Esophagus squamous epithelium (tissue), 5 donors: ENCODE measurements at regions not wholly inside any gene's neighbourhood (a gene's known extent, or its start where the extent isn't known, plus 50 kb on each side); places are given as distances from the start of the nearest gene placed in this dataset.

Experiments
- DNase-seq: peaks from one replicate; lab custom pipeline; 2025; lab: John Stamatoyannopoulos, UW
- H3K27ac ChIP-seq, 4 donors: fragments of 200-600 bp; sonication (generic); one replicate each; pipeline ENCODE4 v1.5.1; 2016 to 2019; ENCODE audit warnings: mild to moderate bottlenecking in 1 of 4
- H3K27me3 ChIP-seq, 4 donors: fragments of 200-600 bp; sonication (generic); 1 replicate in 3 of 4; 2 replicates in 1 of 4; pipeline versions ENCODE4 v1.5.1 to v1.6.0; 2017 to 2021; ENCODE audit warnings: antibody characterized with exemption in 1 of 4
- H3K36me3 ChIP-seq, 3 donors: fragments of 200-600 bp; sonication (generic); one replicate each; pipeline ENCODE4 v1.5.1; 2016 to 2019
- H3K4me1 ChIP-seq, 3 donors: fragments of 200-600 bp; sonication (generic); one replicate each; pipeline ENCODE4 v1.5.1; 2017 to 2019
- H3K4me3 ChIP-seq, 4 donors: fragments of 200-600 bp; sonication (generic); 1 replicate in 3 of 4; 2 replicates in 1 of 4; pipeline ENCODE4 v1.5.1; 2016 to 2019; ENCODE audit warnings: mild to moderate bottlenecking in 2 of 4, moderate library complexity in 1 of 4
- H3K9me3 ChIP-seq, 3 donors: fragments of 200-600 bp; sonication (generic); one replicate each; pipeline ENCODE4 v1.5.1; 2016 to 2019
- CTCF ChIP-seq, 6 experiments: fragments of 450-650 bp in 4 of 6; fragments of 200-600 bp in 2 of 6; sonication (generic) in 2 of 6; IDR thresholded peaks; one replicate each; pipeline ENCODE4 v1.5.1; 2016 to 2019; ENCODE audit warnings: antibody characterized with exemption in 6 of 6, mild to moderate bottlenecking in 4 of 6, moderate library complexity in 4 of 6
- POLR2A ChIP-seq, 4 donors: fragments of 450-650 bp; IDR thresholded peaks; one replicate each; pipeline ENCODE4 v1.6.1; 2017; ENCODE audit warnings: antibody characterized with exemption in 4 of 4, mild to moderate bottlenecking in 4 of 4, moderate library complexity in 3 of 4
- WGBS, 2 donors: methylation state at CpG; one replicate each; pipeline ENCODE4 v1.1.5; 2018; 5-methylcytosine and 5-hydroxymethylcytosine counted together
- intact Hi-C: fragments of 100-400 bp; cut with DNase I; formaldehyde crosslinking; loops from one replicate; pipeline ENCODE4 v1.15.0; 2022
- donor health status: DM: yes; HTN: yes; CAD: no.

GRCh38 chr2:207223051-207223450 is 57.3 kb upstream of the KLF7 start:
- Histone ChIP-seq H3K9me3 (no peaks in the 10 kb centered on the region), H3K36me3 (no peaks in the 10 kb centered on the region), H3K4me1 (peaks cover 0 to 22% (median 0%) of the 10 kb centered on the region in 3 donors), H3K4me3 (no peak overlapping the region), H3K27me3 (no peaks in the 10 kb centered on the region), H3K27ac (no peak overlapping the region)
- no peak for DNase-seq
- intact Hi-C loops: no loop called here
- TF ChIP-seq CTCF (IDR thresholded peaks at IDR 0.05) (no peak), POLR2A (IDR thresholded peaks at IDR 0.05) (no peak)
- 29 to 46% methylated on average over 2 to 3 of the region's 3 CpGs for WGBS, 2 donors

- Histone ChIP-seq H3K27me3 (no peaks in the 10 kb centered on the region), H3K4me3 (no peak overlapping the region), H3K27ac (no peak overlapping the region), H3K36me3 (no peaks in the 10 kb centered on the region), H3K4me1 (peaks cover 0 to 26% (median 0%) of the 10 kb centered on the region in 3 donors), H3K9me3 (no peaks in the 10 kb centered on the region)
- intact Hi-C loops: no loop called here
- TF ChIP-seq CTCF (IDR thresholded peaks at IDR 0.05) (no peak), POLR2A (IDR thresholded peaks at IDR 0.05) (no peak)
- 95 to 100% methylated on average over 1 of the region's 1 CpG for WGBS, 2 donors
- DNase-seq: no peak
These were observed 58.6 kb upstream of the KLF7 start for GRCh38 chr2:207224381-207224780.

DNA sequence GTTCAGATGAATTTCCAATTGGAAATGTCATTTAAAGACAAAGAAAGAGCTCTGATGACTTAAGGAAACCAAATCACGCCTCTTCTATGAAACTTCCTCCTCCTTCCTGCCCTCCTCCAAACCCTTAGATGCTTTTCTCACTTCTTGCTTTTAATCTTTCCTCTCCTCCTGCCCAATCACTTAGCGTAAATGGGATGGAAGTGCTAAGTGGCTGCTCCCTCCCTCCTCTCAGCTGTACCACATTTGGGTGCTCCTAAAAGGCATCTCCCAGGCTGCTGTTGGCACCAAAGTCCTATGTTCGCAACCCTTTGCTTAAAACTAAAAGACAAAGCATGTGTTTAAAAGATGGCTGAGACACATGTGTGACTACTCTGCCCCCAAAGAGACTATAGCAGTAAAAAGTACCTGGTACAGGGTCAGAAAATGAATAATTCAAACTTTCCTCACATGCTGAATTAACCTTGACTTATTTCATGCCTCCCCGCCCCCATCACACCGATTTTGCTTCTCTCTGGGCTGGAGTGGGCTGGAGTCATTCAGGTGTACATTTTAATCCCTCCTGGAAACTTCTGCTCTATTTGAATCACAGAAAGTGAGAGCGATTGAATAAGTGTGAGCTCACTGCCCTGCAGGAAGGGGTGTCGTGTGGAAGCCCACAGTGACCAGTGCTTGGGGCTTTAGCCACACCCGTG is 59.2 kb upstream of the KLF7 start:
- no peaks in the 10 kb centered on the region for H3K36me3 ChIP-seq
- intact Hi-C loops: no loop called here
- 68 to 73% methylated on average over 8 of the region's 8 CpGs for WGBS, 2 donors
- no peaks in the 10 kb centered on the region for H3K9me3 ChIP-seq
- no peak for DNase-seq
- peaks cover 0 to 26% (median 0%) of the 10 kb centered on the region in 3 donors for H3K4me1 ChIP-seq
- no peak overlapping the region for H3K27ac ChIP-seq
- TF ChIP-seq POLR2A (IDR thresholded peaks at IDR 0.05) (no peak), CTCF (IDR thresholded peaks at IDR 0.05) (no peak)
- H3K4me3 ChIP-seq: no peak overlapping the region
- no peaks in the 10 kb centered on the region for H3K27me3 ChIP-seq

DNA sequence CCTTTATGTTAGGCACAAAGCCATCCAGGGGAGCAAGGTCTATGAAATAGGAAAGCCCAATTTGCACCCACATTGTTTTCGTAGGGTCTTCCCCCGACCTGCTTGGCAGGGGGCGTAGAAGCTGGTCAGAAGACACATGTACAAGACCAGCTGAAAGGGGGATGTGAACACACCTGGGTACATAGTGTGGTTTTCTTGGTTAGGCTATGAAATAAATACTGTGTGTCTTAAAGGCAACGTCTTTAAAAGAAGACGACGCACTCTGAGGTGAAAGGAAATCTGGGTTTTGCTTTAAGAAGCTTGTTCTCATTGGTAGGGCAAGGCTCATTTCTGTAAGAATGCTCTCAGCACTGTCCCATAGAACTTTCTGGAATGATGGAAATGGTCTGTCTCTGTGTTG is 60.0 kb upstream of the KLF7 start:
- Histone ChIP-seq H3K36me3 (no peaks in the 10 kb centered on the region), H3K27me3 (no peaks in the 10 kb centered on the region), H3K9me3 (no peaks in the 10 kb centered on the region), H3K4me3 (no peak overlapping the region), H3K27ac (no peak overlapping the region), H3K4me1 (peaks cover 0 to 22% (median 0%) of the 10 kb centered on the region in 3 donors)
- intact Hi-C loops: no loop called here
- TF ChIP-seq CTCF (IDR thresholded peaks at IDR 0.05): no peak
- TF ChIP-seq POLR2A (IDR thresholded peaks at IDR 0.05): no peak
- 78 to 84% methylated on average over 5 to 6 of the region's 6 CpGs for WGBS, 2 donors
- no peak for DNase-seq

DNA sequence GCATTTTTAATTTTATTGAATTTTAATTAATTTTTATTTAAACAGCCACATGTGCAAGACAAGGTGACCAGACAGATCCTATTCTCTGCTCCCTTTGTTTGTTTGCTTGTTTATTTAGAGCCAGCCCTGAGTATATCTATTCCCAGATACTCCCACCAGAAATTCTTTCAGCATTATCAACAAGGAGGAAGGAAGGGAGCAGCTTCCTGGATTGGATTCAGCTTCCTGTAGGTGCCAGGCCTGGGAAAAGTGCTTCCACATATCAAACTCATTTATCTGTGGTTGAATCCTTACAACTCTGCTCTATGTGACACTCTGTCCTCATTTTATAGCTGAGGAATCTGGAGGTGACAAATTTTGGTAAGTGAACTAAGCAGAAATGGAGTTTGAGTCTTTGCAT is 60.5 kb upstream of the KLF7 start:
- Histone ChIP-seq H3K27ac (peak overlapping the region in 1 of 4 donors; percentile 52), H3K9me3 (no peaks in the 10 kb centered on the region), H3K4me1 (peaks cover 0 to 25% (median 0%) of the 10 kb centered on the region in 3 donors), H3K4me3 (no peak overlapping the region), H3K27me3 (no peaks in the 10 kb centered on the region), H3K36me3 (no peaks in the 10 kb centered on the region)
- TF ChIP-seq CTCF (IDR thresholded peaks at IDR 0.05) (no peak), POLR2A (IDR thresholded peaks at IDR 0.05) (no peak)
- DNase-seq: no peak
- intact Hi-C loops: no loop called here
